ENCODE measurements at regions not wholly inside any gene's neighbourhood (a gene's known extent, or its start where the extent isn't known, plus 50 kb on each side); places are given as distances from the start of the nearest gene placed in this dataset.

- TF ChIP-seq CTCF (conservative IDR thresholded peaks at IDR 0.05; ENCODE audit: low read length): no peak
- TF ChIP-seq EZH2phosphoT487 (IDR thresholded peaks at IDR 0.05; ENCODE audit: borderline replicate concordance, low read depth, low read length): no peak
These were observed 82.3 kb downstream of the MSX2 start for GRCh38 chr5:174806729-174807128.
